ENCODE measurements at regions not wholly inside any gene's neighbourhood (a gene's known extent, or its start where the extent isn't known, plus 50 kb on each side); places are given as distances from the start of the nearest gene placed in this dataset.

GRCh38 chr2:157178874-157179273 is 78.6 kb upstream of the GALNT5 start:
- TF ChIP-seq CTCF (IDR thresholded peaks at IDR 0.05; ENCODE audit: insufficient read depth, low read length, poor library complexity, severe bottlenecking) (no peak), EZH2phosphoT487 (conservative IDR thresholded peaks at IDR 0.05; ENCODE audit: low read length) (no peak)

Measured in SU-DHL-6 (cell line).